GM12872 (cell line): ENCODE measurements at regions not wholly inside any gene's neighbourhood (a gene's known extent, or its start where the extent isn't known, plus 50 kb on each side); places are given as distances from the start of the nearest gene placed in this dataset.

Source experiments
- TF ChIP-seq, protein P1 (sequence below): IDR thresholded peaks from 3 replicates; pipeline ENCODE4 v1.5.1; 2011; ENCODE audit warnings: low read depth, mild to moderate bottlenecking, low read length, moderate library complexity; ENCODE audit not compliant: insufficient read depth

DNA sequence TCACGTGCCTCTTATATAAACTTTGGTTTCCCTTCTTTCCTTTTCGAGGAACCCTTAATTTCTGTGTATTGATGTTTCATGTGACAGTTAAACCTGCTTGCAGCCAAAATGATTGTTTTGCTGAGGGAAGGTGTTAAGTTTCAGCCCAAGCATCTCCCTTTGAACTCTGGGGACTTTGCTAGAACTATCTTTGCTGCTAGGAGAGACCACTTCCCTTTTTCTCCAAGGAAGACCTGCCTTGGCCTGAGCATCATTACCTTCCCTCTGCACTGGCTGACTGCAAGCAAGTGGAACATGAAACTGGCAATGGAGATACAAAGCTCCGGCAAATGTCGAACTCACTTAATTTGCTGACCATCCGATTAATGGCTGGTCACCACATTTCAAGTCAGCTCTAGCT, 192.8 kb downstream of the GRIN2B start:
- TF ChIP-seq, protein P1, sequence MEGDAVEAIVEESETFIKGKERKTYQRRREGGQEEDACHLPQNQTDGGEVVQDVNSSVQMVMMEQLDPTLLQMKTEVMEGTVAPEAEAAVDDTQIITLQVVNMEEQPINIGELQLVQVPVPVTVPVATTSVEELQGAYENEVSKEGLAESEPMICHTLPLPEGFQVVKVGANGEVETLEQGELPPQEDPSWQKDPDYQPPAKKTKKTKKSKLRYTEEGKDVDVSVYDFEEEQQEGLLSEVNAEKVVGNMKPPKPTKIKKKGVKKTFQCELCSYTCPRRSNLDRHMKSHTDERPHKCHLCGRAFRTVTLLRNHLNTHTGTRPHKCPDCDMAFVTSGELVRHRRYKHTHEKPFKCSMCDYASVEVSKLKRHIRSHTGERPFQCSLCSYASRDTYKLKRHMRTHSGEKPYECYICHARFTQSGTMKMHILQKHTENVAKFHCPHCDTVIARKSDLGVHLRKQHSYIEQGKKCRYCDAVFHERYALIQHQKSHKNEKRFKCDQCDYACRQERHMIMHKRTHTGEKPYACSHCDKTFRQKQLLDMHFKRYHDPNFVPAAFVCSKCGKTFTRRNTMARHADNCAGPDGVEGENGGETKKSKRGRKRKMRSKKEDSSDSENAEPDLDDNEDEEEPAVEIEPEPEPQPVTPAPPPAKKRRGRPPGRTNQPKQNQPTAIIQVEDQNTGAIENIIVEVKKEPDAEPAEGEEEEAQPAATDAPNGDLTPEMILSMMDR: no peak

DNA sequence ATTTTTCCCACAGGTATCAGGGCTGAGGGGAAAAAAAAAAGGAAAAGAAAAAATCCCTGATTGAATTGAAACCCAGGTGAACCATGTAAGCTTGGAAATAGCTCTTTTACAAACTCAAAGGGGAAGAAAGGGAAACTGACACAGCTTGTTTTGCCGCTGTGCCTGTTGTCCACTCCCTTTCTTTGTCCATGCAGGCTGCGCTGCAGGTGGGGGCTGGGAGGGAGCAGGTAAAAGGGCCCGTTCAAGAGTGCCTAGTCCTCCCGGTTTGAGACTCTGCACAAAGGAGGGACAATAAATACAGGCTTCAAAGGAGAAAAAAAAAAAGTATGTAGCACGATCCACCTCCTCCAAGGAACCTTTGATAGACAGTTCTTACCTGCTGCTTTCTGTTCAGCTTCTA, 194.8 kb downstream of the GRIN2B start:
- TF ChIP-seq, protein P1: no peak

DNA sequence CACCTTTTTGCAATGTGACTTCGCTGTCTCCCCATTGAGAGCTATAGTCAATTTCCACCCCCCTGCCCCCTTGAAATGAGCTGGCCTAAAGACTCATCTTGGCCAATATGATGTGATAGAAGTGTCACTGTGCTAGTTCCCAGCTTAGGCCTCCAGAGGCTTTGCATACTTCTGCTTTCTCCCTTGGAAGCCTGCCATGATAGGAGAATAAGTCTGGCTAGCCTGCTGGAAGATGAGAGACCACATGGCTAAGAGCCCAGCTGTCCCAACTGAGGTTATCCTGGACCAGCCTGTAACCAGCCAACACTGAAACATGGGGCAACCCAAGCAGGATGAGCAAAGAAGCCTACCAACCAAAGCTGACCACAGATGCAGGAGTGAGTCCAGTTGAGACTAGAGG, 196.9 kb downstream of the GRIN2B start:
- TF ChIP-seq, protein P1: no peak

DNA sequence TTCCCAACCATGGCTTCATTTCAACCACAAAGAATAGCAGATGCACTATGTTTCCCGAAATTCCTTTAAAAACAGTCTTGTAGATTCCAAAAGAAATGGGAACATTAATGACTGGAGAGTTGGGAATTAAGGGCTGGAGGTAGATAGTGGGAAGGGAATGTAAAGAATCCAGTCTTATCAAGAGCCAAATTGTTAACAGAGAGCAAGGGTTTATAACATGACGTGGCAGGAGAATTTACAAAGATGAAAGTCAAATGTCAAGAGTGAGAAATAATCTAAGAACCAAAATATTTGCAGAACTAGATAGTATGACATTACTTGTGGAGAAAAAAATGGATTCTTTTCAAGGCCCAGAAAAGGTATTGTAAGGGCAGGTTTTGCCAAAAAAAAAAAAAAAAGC, 200.9 kb downstream of the GRIN2B start:
- TF ChIP-seq, protein P1: no peak

DNA sequence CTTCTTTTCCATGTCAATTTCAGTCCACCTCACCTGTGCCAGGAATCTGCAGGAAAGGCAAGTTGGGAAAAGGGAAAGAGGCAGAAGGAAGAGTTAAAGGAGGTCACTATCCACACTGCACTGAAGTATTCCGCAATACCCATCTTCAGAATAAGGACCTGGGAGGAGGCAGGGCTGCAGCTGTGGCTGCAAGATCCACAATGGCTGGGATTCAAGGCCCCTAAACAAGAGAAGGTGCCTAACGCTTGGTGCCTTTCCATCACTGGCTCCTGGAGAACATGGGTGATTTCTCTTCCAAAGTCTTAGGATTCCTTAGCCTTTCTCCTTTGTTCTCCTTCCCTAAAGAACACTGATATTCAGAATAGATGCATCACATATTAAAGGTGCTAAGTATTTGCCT, 204.0 kb downstream of the GRIN2B start:
- TF ChIP-seq, protein P1: no peak

DNA sequence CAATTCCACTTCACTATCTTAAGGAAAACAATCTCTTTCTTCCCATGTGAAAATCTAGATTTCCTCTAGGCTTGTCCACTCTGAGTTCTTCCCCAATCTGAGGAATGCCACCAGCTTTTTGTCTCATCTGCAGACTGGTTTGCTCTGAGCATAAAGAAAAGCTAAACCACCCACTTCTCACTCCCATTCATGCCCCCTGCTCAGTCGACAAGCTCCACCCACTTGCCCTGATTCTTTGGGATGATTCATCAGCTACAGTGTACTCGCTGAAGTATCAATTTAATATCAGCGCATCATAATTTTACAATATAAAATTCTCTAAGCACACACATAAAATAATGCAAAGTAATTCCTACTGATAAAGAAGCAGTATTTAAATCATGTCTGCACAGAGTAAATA, 209.1 kb downstream of the GRIN2B start:
- TF ChIP-seq, protein P1: no peak

DNA sequence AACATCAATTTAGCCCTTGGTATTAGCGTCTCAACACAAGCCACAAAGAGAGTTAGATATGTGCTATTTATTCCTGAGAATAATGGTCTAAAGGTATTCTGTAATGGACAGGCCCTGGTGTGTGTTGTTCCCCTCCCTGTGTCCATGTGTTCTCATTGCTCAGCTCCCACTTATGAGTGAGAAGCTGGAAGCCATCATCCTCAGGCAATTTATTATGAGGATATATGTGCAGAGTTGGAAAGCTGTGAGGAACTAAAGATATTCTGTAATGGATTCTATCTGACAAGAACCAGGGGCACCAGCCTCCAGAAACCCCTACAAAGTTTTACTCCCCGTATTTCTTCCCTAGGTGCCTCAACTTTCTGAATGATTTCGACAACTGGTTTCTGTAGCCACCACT, 210.8 kb downstream of the GRIN2B start:
- TF ChIP-seq, protein P1: no peak

DNA sequence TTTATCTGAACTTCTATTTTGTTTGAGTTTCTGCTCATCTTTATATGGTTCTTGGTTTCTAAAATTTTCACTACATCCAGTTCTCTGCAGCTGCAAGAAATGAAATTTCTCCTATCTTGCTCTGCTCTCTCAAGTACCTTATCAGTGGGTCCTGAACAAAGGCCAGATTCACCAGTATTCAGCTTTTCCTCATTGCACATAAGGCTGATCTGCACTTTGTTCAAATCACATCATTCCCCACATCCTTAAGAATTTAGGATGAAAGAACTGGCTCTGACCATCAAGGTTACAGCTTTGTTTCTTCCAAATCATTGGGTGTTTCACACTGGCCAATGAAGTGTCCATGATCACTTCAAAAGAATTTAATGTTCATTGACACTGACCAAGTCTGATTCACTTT, 211.4 kb downstream of the GRIN2B start:
- TF ChIP-seq, protein P1: no peak
